Loucy (cell line): ENCODE measurements at regions not wholly inside any gene's neighbourhood (a gene's known extent, or its start where the extent isn't known, plus 50 kb on each side); places are given as distances from the start of the nearest gene placed in this dataset.

Experiments used
- H2AFZ ChIP-seq: fragments of 200-600 bp; sonication (generic); 2 replicates; pipeline ENCODE4 v1.6.0; 2016; ENCODE audit warnings: antibody characterized with exemption, mild to moderate bottlenecking, low read length, moderate library complexity
- H3F3A ChIP-seq: fragments of 200-600 bp; 2 replicates; pipeline ENCODE4 v1.6.0; 2016; ENCODE audit warnings: antibody characterized with exemption, low read depth, mild to moderate bottlenecking
- H3K27me3 ChIP-seq: fragments of 200-600 bp; sonication (generic); 2 replicates; pipeline ENCODE4 v1.6.1; 2014; ENCODE audit warnings: low read length, mild to moderate bottlenecking; ENCODE audit not compliant: insufficient read depth, poor library complexity, severe bottlenecking
- H3K36me3 ChIP-seq: fragments of 200-600 bp; sonication (generic); 2 replicates; pipeline ENCODE4 v1.6.1; 2016; ENCODE audit warnings: low read length; ENCODE audit not compliant: insufficient read depth
- H3K4me1 ChIP-seq: fragments of 200-600 bp; sonication (generic); 2 replicates; pipeline ENCODE4 v1.5.1; 2014; ENCODE audit warnings: low read length, mild to moderate bottlenecking; ENCODE audit not compliant: insufficient read depth, poor library complexity, severe bottlenecking
- H3K4me2 ChIP-seq: fragments of 200-600 bp; sonication (generic); 2 replicates; pipeline ENCODE4 v1.6.0; 2014; ENCODE audit warnings: antibody characterized with exemption, low read length, low read depth, mild to moderate bottlenecking; ENCODE audit not compliant: poor library complexity, severe bottlenecking
- H3K4me3 ChIP-seq: fragments of 200-600 bp; sonication (generic); 2 replicates; pipeline ENCODE4 v1.5.1; 2014; ENCODE audit warnings: low read length, mild to moderate bottlenecking, mixed read lengths; ENCODE audit not compliant: poor library complexity, severe bottlenecking
- H3K79me2 ChIP-seq: fragments of 200-600 bp; sonication (generic); 2 replicates; pipeline ENCODE4 v1.6.1; 2014; ENCODE audit warnings: low read length; ENCODE audit not compliant: insufficient read depth
- H3K9ac ChIP-seq: fragments of 200-600 bp; sonication (generic); 2 replicates; pipeline ENCODE4 v1.6.0; 2014; ENCODE audit warnings: mild to moderate bottlenecking, low read depth, low read length, moderate library complexity; ENCODE audit not compliant: poor library complexity, severe bottlenecking
- H3K9me2 ChIP-seq: fragments of 200-600 bp; sonication (generic); replicated peaks from 2 replicates; pipeline ENCODE4 v1.6.1; 2016; ENCODE audit warnings: low read depth, low read length, mixed read lengths
- H3K9me3 ChIP-seq: fragments of 200-600 bp; sonication (generic); 2 replicates; pipeline ENCODE4 v1.6.1; 2014; ENCODE audit warnings: mild to moderate bottlenecking, antibody characterized with exemption, low read length, low read depth; ENCODE audit not compliant: insufficient read depth
- H4K20me1 ChIP-seq: fragments of 200-600 bp; sonication (generic); 2 replicates; pipeline ENCODE4 v1.6.0; 2014; ENCODE audit warnings: antibody characterized with exemption, low read length, mild to moderate bottlenecking; ENCODE audit not compliant: insufficient read depth, poor library complexity, severe bottlenecking
- EZH2phosphoT487 ChIP-seq: fragments of 200-600 bp; IDR thresholded peaks from 2 replicates; pipeline ENCODE4 v1.6.1; 2018; ENCODE audit warnings: antibody characterized with exemption, mild to moderate bottlenecking, moderate library complexity, borderline replicate concordance
- TF ChIP-seq, protein P1 (sequence below): fragments of 200-600 bp; sonication (generic); conservative IDR thresholded peaks from 2 replicates; pipeline ENCODE4 v1.5.1; 2014; ENCODE audit warnings: mild to moderate bottlenecking, antibody characterized with exemption, low read length

DNA sequence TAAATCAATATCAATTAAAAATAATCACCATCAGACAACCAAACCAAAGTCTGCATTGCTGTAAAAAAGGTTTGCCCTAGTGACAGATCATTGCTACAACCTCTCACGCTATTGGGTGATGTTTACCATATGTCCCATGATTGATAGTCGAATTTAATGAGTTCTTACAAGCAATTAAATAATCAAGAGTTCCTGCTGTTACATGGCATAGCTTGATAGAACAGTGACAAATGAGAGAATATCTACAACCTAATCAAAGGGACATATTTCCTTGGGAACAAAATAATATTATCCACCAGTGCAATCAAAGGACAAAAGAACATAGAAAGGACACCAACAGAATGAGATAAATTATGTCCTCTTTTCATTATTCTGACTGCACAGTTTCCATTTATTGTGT, 387.4 kb downstream of the ETV1 start:
- Histone ChIP-seq H3K4me2 (no peak overlapping the region), H3K79me2 (no peaks in the 10 kb centered on the region), H3K9me2 (no peaks in the 10 kb centered on the region), H3K4me1 (no peaks in the 10 kb centered on the region), H3K9me3 (0 out of 2 replicates have a peak, but pooled peaks cover 2% of the 10 kb centered on the region), H3K36me3 (no peaks in the 10 kb centered on the region), H3F3A (no peaks in the 10 kb centered on the region), H3K9ac (no peak overlapping the region), H2AFZ (no peak overlapping the region), H4K20me1 (no peaks in the 10 kb centered on the region), H3K4me3 (no peak overlapping the region), H3K27me3 (no peaks in the 10 kb centered on the region)
- no peak for TF ChIP-seq EZH2phosphoT487
- TF ChIP-seq, protein P1, sequence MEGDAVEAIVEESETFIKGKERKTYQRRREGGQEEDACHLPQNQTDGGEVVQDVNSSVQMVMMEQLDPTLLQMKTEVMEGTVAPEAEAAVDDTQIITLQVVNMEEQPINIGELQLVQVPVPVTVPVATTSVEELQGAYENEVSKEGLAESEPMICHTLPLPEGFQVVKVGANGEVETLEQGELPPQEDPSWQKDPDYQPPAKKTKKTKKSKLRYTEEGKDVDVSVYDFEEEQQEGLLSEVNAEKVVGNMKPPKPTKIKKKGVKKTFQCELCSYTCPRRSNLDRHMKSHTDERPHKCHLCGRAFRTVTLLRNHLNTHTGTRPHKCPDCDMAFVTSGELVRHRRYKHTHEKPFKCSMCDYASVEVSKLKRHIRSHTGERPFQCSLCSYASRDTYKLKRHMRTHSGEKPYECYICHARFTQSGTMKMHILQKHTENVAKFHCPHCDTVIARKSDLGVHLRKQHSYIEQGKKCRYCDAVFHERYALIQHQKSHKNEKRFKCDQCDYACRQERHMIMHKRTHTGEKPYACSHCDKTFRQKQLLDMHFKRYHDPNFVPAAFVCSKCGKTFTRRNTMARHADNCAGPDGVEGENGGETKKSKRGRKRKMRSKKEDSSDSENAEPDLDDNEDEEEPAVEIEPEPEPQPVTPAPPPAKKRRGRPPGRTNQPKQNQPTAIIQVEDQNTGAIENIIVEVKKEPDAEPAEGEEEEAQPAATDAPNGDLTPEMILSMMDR, result no peak

DNA sequence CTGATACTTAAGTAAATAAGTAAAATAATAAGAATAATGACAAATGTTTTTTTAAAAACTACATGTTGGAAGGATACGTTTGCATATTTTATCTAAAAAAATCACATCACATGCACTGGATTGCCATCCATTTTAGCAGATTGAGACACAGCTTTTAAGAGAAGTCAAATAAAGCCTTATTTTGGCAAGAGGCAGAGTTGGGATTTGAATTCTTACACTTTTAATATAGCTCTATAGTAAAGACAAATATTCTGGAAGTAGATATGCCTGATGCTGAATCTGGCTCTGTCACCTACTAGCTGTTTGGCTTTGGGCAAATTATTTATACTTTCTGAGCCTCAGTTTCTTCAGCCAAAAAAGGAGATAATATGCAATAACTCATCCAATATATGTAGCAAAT, 386.4 kb downstream of the ETV1 start:
- H3K27me3 ChIP-seq, result no peaks in the 10 kb centered on the region

DNA sequence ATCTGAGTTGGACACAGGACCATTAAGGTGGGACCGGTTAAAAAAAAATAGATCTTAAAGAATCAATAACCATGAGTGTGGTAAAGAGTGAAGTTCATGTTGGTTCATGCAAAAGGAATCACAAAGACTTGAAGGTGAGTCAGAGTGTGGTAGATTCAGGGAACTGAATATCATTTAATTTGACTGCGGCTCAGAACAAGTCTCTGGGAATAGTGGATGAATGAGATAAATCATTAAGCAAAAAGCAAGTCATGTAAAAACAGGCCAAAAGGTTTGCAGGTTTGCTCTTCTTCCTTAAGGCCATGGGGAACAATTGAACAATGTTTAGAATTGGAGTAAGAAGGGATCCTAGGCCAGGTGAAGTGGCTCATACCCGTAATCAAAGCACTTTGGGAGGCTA, 385.8 kb downstream of the ETV1 start:
- Histone ChIP-seq H3K9me3 (0 out of 2 replicates have a peak, but pooled peaks cover 2% of the 10 kb centered on the region), H3F3A (no peaks in the 10 kb centered on the region), H3K9me2 (no peaks in the 10 kb centered on the region), H2AFZ (no peak overlapping the region), H3K27me3 (no peaks in the 10 kb centered on the region), H3K79me2 (no peaks in the 10 kb centered on the region), H3K4me3 (no peak overlapping the region), H3K36me3 (no peaks in the 10 kb centered on the region), H3K4me1 (no peaks in the 10 kb centered on the region), H3K4me2 (no peak overlapping the region), H3K9ac (no peak overlapping the region), H4K20me1 (no peaks in the 10 kb centered on the region)
- no peak for TF ChIP-seq EZH2phosphoT487
- TF ChIP-seq, protein P1, result no peak

More for the DNA sequence above, 386.4 kb downstream of the ETV1 start:
- Histone ChIP-seq H3K4me2 (no peak overlapping the region), H3K9ac (no peak overlapping the region), H3K9me3 (0 out of 2 replicates have a peak, but pooled peaks cover 2% of the 10 kb centered on the region), H3K9me2 (no peaks in the 10 kb centered on the region), H3K36me3 (no peaks in the 10 kb centered on the region), H3K79me2 (no peaks in the 10 kb centered on the region), H3K4me3 (no peak overlapping the region), H3F3A (no peaks in the 10 kb centered on the region), H4K20me1 (no peaks in the 10 kb centered on the region), H2AFZ (no peak overlapping the region), H3K4me1 (no peaks in the 10 kb centered on the region)
- TF ChIP-seq, protein P1, result no peak
- TF ChIP-seq EZH2phosphoT487, result no peak
